ENCODE measurements at regions not wholly inside any gene's neighbourhood (a gene's known extent, or its start where the extent isn't known, plus 50 kb on each side); places are given as distances from the start of the nearest gene placed in this dataset.

DNA sequence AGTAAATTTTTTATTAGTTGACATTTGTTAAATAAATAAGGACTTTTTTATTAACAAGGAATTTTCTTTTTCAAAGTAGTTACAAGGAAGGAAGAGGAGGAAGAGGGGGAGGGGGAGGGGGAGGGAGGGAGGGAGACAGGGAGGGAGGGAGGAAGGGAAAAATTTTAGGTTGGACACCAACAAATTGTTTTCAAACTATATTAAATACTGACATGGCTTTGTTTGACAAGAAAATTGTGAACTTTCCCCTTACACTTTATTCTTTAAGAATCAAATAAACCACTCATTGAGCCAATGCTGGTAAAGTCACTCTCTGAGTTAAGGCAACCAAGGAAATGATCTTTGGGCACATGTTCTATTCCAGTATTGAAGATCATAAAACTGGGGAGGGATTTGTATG is 115.7 kb upstream of the PPP2R3A start:
- TF ChIP-seq, protein P1, sequence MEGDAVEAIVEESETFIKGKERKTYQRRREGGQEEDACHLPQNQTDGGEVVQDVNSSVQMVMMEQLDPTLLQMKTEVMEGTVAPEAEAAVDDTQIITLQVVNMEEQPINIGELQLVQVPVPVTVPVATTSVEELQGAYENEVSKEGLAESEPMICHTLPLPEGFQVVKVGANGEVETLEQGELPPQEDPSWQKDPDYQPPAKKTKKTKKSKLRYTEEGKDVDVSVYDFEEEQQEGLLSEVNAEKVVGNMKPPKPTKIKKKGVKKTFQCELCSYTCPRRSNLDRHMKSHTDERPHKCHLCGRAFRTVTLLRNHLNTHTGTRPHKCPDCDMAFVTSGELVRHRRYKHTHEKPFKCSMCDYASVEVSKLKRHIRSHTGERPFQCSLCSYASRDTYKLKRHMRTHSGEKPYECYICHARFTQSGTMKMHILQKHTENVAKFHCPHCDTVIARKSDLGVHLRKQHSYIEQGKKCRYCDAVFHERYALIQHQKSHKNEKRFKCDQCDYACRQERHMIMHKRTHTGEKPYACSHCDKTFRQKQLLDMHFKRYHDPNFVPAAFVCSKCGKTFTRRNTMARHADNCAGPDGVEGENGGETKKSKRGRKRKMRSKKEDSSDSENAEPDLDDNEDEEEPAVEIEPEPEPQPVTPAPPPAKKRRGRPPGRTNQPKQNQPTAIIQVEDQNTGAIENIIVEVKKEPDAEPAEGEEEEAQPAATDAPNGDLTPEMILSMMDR (IDR thresholded peaks at IDR 0.05) = no peak
- TF ChIP-seq POLR2AphosphoS5 (IDR thresholded peaks at IDR 0.05) (no peak), POLR2A (IDR thresholded peaks at IDR 0.05) (no peak), EP300 (IDR thresholded peaks at IDR 0.05) (no peak)
